Ishikawa (cell line): ENCODE measurements at regions not wholly inside any gene's neighbourhood (a gene's known extent, or its start where the extent isn't known, plus 50 kb on each side); places are given as distances from the start of the nearest gene placed in this dataset.

Experiments used
- FOXM1 ChIP-seq: IDR thresholded peaks from 2 replicates; pipeline ENCODE4 v1.6.1; 2012; ENCODE audit warnings: low read depth, borderline replicate concordance
- MAX ChIP-seq: IDR thresholded peaks from 2 replicates; pipeline ENCODE4 v1.6.1; 2012
- RAD21 ChIP-seq: IDR thresholded peaks from 2 replicates; pipeline ENCODE4 v1.6.1; 2012; ENCODE audit warnings: low read depth
- REST ChIP-seq: IDR thresholded peaks from 2 replicates; pipeline ENCODE4 v1.6.1; 2012; ENCODE audit warnings: low read depth, mild to moderate bottlenecking
- TAF1 ChIP-seq: IDR thresholded peaks from 2 replicates; pipeline ENCODE4 v1.6.1; 2012; ENCODE audit warnings: low read depth, mild to moderate bottlenecking
- TEAD4 ChIP-seq: IDR thresholded peaks from 2 replicates; pipeline ENCODE4 v1.6.1; 2012
- ZBTB7A ChIP-seq: IDR thresholded peaks from 2 replicates; pipeline ENCODE4 v1.6.1; 2012; ENCODE audit warnings: low read depth

- no peak for TF ChIP-seq TAF1
- TF ChIP-seq REST = no peak
- no peak for TF ChIP-seq FOXM1
- TF ChIP-seq RAD21 = no peak
- TF ChIP-seq TEAD4 = no peak
- TF ChIP-seq MAX = no peak
- no peak for TF ChIP-seq ZBTB7A
Observed at GRCh38 chr2:155727187-155727895, 605.2 kb downstream of the NR4A2 start.
